GM19324 (cell line): ENCODE measurements at regions not wholly inside any gene's neighbourhood (a gene's known extent, or its start where the extent isn't known, plus 50 kb on each side); places are given as distances from the start of the nearest gene placed in this dataset.
"Not testable (repeated sequence)": the region's sequence is repeated elsewhere in the genome, so short reads cannot be mapped to it uniquely, and the experiment has no call there.

Source experiments
- ATAC-seq: cut with Tn5 transposase; IDR thresholded peaks from one replicate; pipeline ENCODE4 v1.9.1; 2021; ENCODE audit warnings: mild to moderate bottlenecking, moderate library complexity; ENCODE audit not compliant: unreplicated experiment, low FRiP score

DNA sequence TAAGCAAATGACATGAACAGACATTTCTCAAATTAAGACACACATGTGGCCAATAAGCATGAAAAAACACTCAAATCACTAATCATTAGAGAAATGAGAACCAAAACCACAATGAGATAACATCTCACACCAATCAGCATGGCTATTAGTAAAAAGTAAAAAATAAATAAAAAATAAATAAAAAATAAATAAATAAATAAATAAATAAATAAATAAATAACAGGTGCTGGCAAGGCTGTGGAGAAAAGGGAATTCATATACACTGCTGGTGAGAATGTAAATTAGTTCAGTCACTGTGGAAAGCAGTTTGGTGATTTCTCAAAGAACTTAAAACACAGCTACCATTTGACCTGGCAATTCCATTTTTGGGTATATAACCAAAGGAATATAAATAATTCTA is 167.1 kb upstream of the CNKSR2 start:
- ATAC-seq = no peak

DNA sequence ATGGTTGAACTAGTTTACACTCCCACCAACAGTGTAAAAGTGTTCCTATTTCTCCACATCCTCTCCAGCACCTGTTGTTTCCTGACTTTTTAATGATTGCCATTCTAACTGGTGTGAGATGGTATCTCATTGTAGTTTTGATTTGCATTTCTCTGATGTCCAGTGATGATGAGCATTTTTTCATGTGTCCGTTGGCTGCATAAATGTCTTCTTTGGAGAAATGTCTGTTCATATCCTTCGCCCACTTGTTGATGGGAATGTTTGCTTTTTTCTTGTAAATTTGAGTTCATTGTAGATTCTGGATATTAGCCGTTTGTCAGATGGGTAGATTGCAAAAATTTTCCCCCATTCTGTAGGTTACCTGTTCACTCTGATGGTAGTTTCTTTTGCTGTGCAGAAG is 155.0 kb upstream of the CNKSR2 start:
- ATAC-seq = not testable (repeated sequence)

DNA sequence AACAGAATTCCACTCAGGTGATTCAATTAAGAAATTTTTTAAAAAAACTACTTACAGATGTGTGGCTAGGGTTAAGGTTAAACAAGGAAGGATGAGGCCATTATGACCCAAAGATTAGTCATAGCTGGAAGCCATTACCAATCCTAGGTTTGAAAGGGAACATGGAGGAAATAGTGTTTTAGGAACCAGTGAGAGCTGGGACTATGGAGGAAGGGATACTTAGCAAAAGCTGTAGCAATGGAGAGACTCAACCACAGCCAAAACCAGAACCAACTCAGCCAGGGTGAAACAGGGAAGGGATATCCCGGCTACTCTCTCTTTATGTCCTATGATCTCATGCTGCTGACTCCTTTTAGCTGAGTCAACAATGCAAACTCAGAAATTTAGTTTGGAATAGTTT is 148.6 kb upstream of the CNKSR2 start:
- ATAC-seq = no peak

DNA sequence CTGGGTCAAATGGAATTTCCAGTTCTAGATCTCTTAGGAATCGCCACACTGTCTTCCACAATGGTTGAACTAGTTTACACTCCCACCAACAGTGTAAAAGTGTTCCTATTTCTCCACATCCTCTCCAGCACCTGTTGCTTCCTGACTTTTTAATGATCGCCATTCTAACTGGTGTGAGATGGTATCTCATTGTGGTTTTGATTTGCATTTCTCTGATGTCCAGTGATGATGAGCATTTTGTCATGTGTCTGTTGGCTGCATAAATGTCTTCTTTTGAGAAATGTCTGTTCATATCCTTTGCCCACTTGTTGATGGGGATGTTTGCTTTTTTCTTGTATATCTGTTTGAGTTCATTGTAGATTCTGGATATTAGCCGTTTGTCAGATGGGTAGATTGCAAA is 145.2 kb upstream of the CNKSR2 start:
- ATAC-seq = not testable (repeated sequence)

DNA sequence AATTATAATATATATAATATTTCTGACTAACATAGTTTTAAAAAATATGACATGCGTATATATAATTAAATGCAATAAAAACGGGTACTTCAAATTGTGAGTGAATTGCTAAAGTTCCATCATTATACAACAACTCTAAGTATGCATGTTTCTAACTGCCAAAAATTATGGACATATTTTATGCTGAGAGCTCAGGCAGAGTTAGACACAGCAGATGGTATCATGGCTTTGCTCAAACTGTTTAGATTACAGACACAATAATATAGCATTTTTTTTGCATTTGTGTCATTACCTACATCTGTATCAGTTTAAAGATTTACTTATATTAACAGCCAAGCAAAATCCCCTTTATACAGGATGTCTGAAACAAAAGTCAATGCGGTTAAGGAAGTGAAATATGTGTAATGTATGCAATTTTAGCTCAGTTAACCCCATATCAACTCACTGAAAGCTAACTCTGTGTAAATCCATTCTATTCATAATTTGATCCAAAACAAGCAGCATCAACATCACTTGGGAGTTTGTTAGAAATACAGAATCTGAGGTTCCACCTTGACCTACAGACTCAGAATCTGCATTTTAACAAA is 119.1 kb upstream of the CNKSR2 start:
- peak; percentile 55 for ATAC-seq

DNA sequence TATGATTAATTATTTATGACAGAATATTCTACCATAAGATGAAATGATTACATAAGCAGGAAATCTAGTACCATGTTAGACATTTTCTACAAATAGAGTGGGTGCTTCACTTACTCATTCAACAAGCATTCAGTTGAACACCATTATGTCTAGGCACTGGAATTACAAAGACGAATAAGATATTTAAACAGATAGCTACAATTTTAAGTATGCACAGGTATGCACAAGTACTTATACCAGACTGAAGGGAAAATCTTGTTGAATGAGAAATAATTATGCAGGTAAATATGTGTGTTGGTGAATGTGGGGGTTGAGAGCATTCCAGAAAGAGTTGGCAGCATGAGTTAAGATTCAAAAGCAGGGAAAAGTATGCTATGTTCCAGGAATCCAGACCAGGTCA is 107.3 kb upstream of the CNKSR2 start:
- no peak for ATAC-seq

DNA sequence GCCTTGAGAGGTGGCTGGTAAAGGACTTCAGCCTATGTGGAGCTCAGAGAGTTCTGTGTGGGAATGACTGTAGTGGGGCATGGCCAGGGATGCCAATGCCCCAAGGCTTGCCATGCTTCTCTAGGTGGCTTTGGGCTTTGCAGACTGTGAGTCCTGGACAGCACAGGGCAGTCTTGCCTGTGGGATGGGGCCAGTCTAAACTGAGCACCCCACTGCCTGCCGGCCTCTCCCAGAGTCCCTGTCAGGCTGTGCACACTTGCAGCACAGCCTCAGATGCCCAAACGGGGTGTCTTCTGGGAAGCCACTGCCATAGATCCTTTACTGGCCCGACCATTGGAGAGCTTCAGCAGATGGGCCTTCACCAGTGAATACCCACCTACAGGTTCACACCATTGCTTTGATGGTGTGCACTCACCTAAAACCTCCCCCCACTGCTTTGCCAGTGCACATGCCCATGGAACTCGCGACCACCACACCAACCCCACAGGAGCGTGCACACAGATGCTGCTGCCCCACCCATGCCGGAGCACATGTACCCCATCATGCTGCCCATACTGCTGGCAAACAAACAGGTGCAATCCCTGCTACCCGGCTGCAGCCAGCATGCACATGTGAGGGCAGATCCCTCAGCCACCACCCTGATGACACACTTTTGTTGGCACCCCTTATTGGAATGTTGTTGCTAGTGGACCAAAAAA is 97.3 kb upstream of the CNKSR2 start:
- ATAC-seq = no peak

DNA sequence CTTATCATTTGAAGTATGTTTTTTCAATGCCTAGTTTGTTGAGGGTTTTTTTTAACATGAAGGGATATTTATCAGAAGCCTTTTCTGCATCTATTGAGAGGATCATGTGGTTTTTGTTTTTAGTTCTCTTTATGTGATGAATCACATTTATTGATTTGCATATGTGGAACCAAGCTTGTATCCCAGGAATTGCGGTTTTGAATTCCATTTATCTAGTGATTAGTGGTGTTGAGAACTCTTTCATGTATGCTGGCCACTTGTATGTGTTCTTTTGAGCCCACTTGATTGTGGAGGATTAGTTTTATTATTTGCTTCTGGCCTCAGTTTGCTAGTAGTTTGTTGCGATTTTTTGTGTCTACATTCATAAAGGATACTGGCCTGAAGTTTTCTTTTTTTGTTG is 85.0 kb upstream of the CNKSR2 start:
- ATAC-seq = no peak

DNA sequence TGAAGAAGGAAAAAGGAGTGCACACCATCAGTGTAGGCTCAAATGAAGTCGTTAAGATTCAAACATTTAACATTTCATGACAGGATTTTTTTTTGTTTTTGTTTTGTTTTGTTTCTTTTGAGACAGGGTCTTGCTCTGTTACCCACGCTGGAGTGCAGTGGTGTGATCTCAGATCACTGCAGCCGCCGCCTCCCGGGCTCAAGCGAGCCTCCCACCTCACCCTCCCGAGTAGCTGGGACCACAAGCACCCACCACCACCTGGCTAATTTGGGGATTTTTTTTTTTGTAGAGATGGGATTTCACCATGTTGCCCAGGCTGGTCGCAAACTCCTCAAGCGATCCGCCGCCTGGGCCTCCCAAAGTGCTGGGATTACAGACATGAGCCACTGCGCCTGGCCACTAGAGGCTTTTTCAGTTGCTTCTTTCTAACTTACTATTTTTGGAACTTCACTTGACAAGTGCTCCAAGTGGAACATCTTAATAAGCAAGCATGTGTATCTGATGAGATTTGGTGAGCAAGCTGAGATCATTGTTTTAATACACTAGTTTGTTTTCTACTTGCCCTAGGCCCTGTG is 78.9 kb upstream of the CNKSR2 start:
- no peak for ATAC-seq

DNA sequence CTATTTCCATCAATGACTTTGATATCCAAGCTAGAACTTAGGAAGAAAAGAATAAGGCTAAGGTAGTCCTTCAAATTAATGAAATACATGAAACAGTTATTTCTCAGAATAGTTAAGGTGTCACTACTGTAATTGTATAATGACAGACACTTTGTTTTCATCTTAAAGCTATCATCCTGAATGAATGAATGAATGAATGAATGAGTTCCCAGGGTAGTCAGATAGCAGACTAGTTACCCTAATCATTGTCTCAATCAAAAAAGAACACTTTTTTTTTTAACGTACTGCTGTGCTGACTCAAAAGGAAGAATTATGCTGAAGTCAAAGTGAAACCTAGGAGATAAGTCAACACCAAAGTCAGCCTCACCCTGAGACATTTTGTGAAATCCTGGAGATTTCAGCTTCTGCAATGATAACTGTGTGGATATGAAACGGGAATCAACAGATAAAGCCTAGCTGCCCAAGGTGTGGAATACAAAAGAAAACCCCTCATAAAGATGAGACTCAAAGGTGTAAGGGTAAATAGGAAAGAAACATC is 68.3 kb upstream of the CNKSR2 start:
- ATAC-seq = no peak

DNA sequence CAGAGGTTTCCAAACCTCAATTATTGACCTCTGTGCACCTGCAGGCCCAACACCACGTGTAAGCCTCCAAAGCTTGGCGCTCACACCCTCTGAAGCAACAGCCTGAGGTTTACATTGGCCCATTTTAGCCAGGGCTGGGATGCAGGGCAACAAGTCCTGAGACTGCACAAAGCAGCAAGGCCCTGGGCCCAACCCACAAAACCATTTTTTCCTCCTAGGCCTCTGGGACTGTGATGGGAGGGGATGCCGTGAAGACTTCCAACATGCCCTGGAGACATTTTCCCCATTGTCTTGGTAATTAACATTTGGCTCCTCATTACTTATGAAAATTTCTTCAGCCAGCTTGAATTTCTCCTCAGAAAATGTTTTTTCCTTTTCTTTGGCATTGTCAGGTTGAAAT is 54.9 kb upstream of the CNKSR2 start:
- no peak for ATAC-seq
